Thymus (tissue), 11 donors: ENCODE measurements at regions not wholly inside any gene's neighbourhood (a gene's known extent, or its start where the extent isn't known, plus 50 kb on each side); places are given as distances from the start of the nearest gene placed in this dataset.
"Not testable (repeated sequence)": the region's sequence is repeated elsewhere in the genome, so short reads cannot be mapped to it uniquely, and the experiment has no call there.

Source experiments
- DNase-seq, 9 donors: peaks; one replicate each; pipeline ENCODE4 v3.0.0-alpha.2; 2013; ENCODE audit warnings: low spot score in 9 of 9, low read depth in 6 of 9, missing footprints in 1 of 9
- H3K27ac ChIP-seq, 2 donors: one replicate each; pipeline ENCODE4 v1.5.1; 2013; ENCODE audit warnings: control low read depth in 1 of 2, low read depth in 1 of 2, low read length in 1 of 2, mild to moderate bottlenecking in 1 of 2, moderate library complexity in 1 of 2
- H3K27me3 ChIP-seq, 2 donors: one replicate each; pipeline ENCODE4 v1.5.1; 2013; ENCODE audit warnings: low read length in 1 of 2; ENCODE audit not compliant: control insufficient read depth in 2 of 2, insufficient read depth in 1 of 2
- H3K36me3 ChIP-seq, 2 donors: one replicate each; pipeline ENCODE4 v1.5.1; 2013; ENCODE audit warnings: low read length in 1 of 2, mild to moderate bottlenecking in 1 of 2, moderate library complexity in 1 of 2; ENCODE audit not compliant: control insufficient read depth in 2 of 2, insufficient read depth in 2 of 2
- H3K4me1 ChIP-seq, 2 donors: one replicate each; pipeline ENCODE4 v1.5.1; 2013; ENCODE audit warnings: low read length in 2 of 2; ENCODE audit not compliant: control insufficient read depth in 2 of 2, insufficient read depth in 2 of 2
- H3K4me3 ChIP-seq, 2 donors: one replicate each; pipeline ENCODE4 v1.5.1; 2013; ENCODE audit warnings: low read length in 2 of 2, control low read depth in 1 of 2, mild to moderate bottlenecking in 1 of 2
- H3K9me3 ChIP-seq, 2 donors: one replicate each; pipeline ENCODE4 v1.5.1; 2013; ENCODE audit warnings: low read length in 1 of 2, mild to moderate bottlenecking in 1 of 2; ENCODE audit not compliant: control insufficient read depth in 2 of 2, insufficient read depth in 1 of 2
- WGBS: extraction: QIAGEN DNeasy Blood & Tissue Kit; methylation state at CpG from one replicate; pipeline ENCODE4 v1.1.7; 2013; 5-methylcytosine and 5-hydroxymethylcytosine counted together
- donor health status: healthy.

GRCh38 chr4:14347526-14347925, 654.8 kb upstream of the CPEB2 start:
- DNase-seq = no peak
- no peaks in the 10 kb centered on the region for H3K27me3 ChIP-seq
- WGBS = 85% methylated on average over 7 of the region's 7 CpGs
- H3K36me3 ChIP-seq = no peaks in the 10 kb centered on the region
- no peaks in the 10 kb centered on the region for H3K9me3 ChIP-seq
- H3K4me3 ChIP-seq = no peak overlapping the region
- no peaks in the 10 kb centered on the region for H3K4me1 ChIP-seq
- H3K27ac ChIP-seq = no peak overlapping the region

- Histone ChIP-seq H3K9me3 (no peaks in the 10 kb centered on the region), H3K27ac (no peak overlapping the region), H3K36me3 (no peaks in the 10 kb centered on the region), H3K4me3 (no peak overlapping the region), H3K27me3 (no peaks in the 10 kb centered on the region), H3K4me1 (no peaks in the 10 kb centered on the region)
- WGBS = 98% methylated on average over 2 of the region's 2 CpGs
- no peak for DNase-seq
These were observed 653.8 kb upstream of the CPEB2 start for GRCh38 chr4:14348506-14348905.

GRCh38 chr4:14358544-14359160, 643.6 kb upstream of the CPEB2 start:
- not testable (repeated sequence) for H3K36me3 ChIP-seq, H3K27ac ChIP-seq, H3K4me3 ChIP-seq, H3K4me1 ChIP-seq, DNase-seq, H3K9me3 ChIP-seq, H3K27me3 ChIP-seq
- WGBS = 98% methylated on average over 34 of the region's 34 CpGs

DNA sequence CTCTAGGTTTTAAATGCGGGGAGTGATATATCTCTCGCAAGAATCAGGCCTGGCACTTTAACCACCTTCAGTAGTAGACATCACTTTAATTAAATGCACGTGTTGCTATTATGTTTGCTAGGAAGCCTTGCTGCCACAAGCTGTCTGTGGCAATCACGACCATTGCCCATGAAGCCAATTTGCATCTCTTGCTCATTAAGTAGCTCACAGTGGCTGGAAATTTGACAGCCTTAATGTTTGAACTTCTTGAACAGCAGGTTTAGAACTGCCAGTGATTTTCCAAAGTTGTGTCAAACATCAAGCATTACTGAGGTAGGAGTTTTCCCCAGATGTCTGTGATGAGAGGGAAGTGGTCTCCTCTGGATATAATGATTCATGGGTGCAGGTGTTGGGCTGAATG, 642.3 kb upstream of the CPEB2 start:
- Histone ChIP-seq H3K9me3 (no peaks in the 10 kb centered on the region), H3K4me3 (no peak overlapping the region)
- 97% methylated on average over 4 of the region's 4 CpGs for WGBS

GRCh38 chr4:14361084-14361483, 641.2 kb upstream of the CPEB2 start:
- H3K36me3 ChIP-seq = no peaks in the 10 kb centered on the region
- H3K27me3 ChIP-seq = no peaks in the 10 kb centered on the region
- H3K4me3 ChIP-seq = no peak overlapping the region
- no peaks in the 10 kb centered on the region for H3K9me3 ChIP-seq
- 92% methylated on average over 3 of the region's 3 CpGs for WGBS
- H3K4me1 ChIP-seq = no peaks in the 10 kb centered on the region
- H3K27ac ChIP-seq = no peak overlapping the region
- DNase-seq = no peak

More for the DNA sequence above, 642.3 kb upstream of the CPEB2 start:
- H3K27me3 ChIP-seq = no peaks in the 10 kb centered on the region
- no peaks in the 10 kb centered on the region for H3K4me1 ChIP-seq
- DNase-seq = no peak
- no peak overlapping the region for H3K27ac ChIP-seq
- H3K36me3 ChIP-seq = no peaks in the 10 kb centered on the region

DNA sequence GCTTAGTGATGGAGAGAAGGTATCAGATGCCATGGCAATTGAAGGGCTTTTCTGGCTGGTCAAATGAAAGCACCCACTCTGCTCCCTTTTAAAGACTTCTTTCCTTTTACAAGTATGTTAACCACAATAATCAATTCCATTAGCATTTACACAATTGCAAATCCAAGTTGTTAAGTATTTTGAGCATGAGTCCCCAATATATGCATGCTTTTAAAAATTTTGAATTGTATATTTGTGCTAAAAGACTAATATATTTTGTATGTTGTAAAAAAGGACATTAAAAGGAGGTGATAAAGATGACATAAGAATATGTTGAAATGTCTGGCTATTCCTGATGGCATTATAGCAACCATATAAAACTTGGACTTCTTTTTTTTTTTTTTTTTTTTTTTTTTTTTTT, 639.9 kb upstream of the CPEB2 start:
- Histone ChIP-seq H3K36me3 (no peaks in the 10 kb centered on the region), H3K27ac (no peak overlapping the region), H3K4me1 (no peaks in the 10 kb centered on the region), H3K4me3 (no peak overlapping the region), H3K9me3 (no peaks in the 10 kb centered on the region), H3K27me3 (no peaks in the 10 kb centered on the region)
- no peak for DNase-seq

- H3K36me3 ChIP-seq = no peaks in the 10 kb centered on the region
- no peaks in the 10 kb centered on the region for H3K9me3 ChIP-seq
- H3K27ac ChIP-seq = no peak overlapping the region
- no peaks in the 10 kb centered on the region for H3K4me1 ChIP-seq
- no peaks in the 10 kb centered on the region for H3K27me3 ChIP-seq
- DNase-seq = no peak
- no peak overlapping the region for H3K4me3 ChIP-seq
These were observed 637.2 kb upstream of the CPEB2 start for GRCh38 chr4:14364953-14365536.

DNA sequence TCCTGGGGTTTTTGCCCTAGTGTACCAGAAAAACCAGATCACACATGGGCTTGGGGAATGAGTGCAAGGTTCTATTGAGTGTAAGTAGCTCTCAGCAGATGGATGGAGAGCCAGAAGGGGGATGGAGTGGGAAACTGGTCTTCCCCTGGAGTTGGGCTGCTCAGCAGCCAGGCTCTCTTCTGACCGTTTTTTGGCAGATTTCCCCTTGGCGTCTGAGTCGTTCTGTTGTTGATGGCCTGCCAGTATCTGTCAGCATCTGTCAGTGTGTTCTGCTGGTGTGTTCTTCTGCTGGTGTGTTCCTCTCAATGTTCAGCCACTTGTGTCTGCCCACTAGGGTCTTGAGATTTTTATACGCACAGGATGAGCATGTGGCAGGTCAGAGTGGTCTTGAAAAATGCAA, 633.9 kb upstream of the CPEB2 start:
- DNase-seq = no peak
- no peaks in the 10 kb centered on the region for H3K9me3 ChIP-seq
- H3K27me3 ChIP-seq = no peaks in the 10 kb centered on the region
- no peaks in the 10 kb centered on the region for H3K36me3 ChIP-seq
- no peaks in the 10 kb centered on the region for H3K4me1 ChIP-seq
- H3K27ac ChIP-seq = no peak overlapping the region
- H3K4me3 ChIP-seq = no peak overlapping the region
- WGBS = 74% methylated on average over 4 of the region's 4 CpGs

DNA sequence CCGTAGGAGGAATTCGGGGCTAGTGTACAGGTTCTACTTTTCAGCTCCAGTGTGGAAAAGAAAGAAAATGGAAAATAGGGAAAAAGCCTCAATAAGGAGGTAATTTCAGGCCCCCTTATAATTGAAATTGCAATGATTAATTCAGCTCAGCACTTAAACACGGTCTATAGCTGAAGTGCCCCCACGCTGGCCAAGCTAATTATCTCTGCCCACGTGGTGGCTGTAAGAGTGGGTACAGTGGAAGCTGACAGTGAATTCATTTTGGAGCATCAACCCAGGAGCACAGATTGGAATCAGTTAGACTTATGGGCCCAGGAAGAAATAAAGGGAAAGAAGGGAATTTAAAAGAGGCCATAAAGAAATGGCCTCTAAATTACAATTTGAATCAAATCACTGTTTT, 631.1 kb upstream of the CPEB2 start:
- Histone ChIP-seq H3K9me3 (no peaks in the 10 kb centered on the region), H3K36me3 (no peaks in the 10 kb centered on the region), H3K27me3 (no peaks in the 10 kb centered on the region), H3K4me3 (no peak overlapping the region), H3K4me1 (no peaks in the 10 kb centered on the region), H3K27ac (no peak overlapping the region)
- 95% methylated on average over 5 of the region's 5 CpGs for WGBS
- no peak for DNase-seq
